GM20000 (cell line): ENCODE measurements at regions not wholly inside any gene's neighbourhood (a gene's known extent, or its start where the extent isn't known, plus 50 kb on each side); places are given as distances from the start of the nearest gene placed in this dataset.

Source experiments
- DNase-seq: peaks from one replicate; pipeline ENCODE4 v3.0.0; 2012; ENCODE audit warnings: low spot score
- CTCF ChIP-seq: IDR thresholded peaks from 2 replicates; pipeline ENCODE4 v1.5.1; 2012; ENCODE audit warnings: mild to moderate bottlenecking, control low read depth; ENCODE audit errors: extremely low read depth, missing control alignments

GRCh38 chr17:72308744-72309385 is 188.0 kb downstream of the SOX9 start:
- DNase-seq = no peak
- no peak for TF ChIP-seq CTCF

- DNase-seq = peak; percentile 59
- no peak for TF ChIP-seq CTCF
Measured at GRCh38 chr17:72311004-72311403, 190.2 kb downstream of the SOX9 start.

GRCh38 chr17:72315122-72315913 is 194.5 kb downstream of the SOX9 start:
- TF ChIP-seq CTCF = no peak
- DNase-seq = no peak

- DNase-seq = no peak
- TF ChIP-seq CTCF = no peak
Measured at GRCh38 chr17:72318131-72318530, 197.3 kb downstream of the SOX9 start.

- TF ChIP-seq CTCF = no peak
- DNase-seq = no peak
Measured at GRCh38 chr17:72321896-72322295, 201.1 kb downstream of the SOX9 start.

- peak; percentile 32 for DNase-seq
- TF ChIP-seq CTCF = no peak
Measured at GRCh38 chr17:72332367-72332766, 211.5 kb downstream of the SOX9 start.

- DNase-seq = no peak
- no peak for TF ChIP-seq CTCF
Measured at GRCh38 chr17:72333570-72333969, 212.8 kb downstream of the SOX9 start.
